ENCODE measurements at regions not wholly inside any gene's neighbourhood (a gene's known extent, or its start where the extent isn't known, plus 50 kb on each side); places are given as distances from the start of the nearest gene placed in this dataset.

- Histone ChIP-seq H3K27me3 (ENCODE audit: insufficient read depth) (no peaks in the 10 kb centered on the region), H3K4me2 (no peak overlapping the region), H3K4me3 (no peak overlapping the region), H3K9me2 (ENCODE audit: insufficient read depth) (0 out of 2 replicates have a peak, but pooled peaks cover 4% of the 10 kb centered on the region), H4K20me1 (replicated peaks; ENCODE audit: insufficient read depth) (no peaks in the 10 kb centered on the region), H3K36me3 (ENCODE audit: insufficient read depth) (no peaks in the 10 kb centered on the region), H2AFZ (no peak overlapping the region), H3K27ac (ENCODE audit: low read depth) (no peak overlapping the region), H3K4me1 (ENCODE audit: insufficient read depth) (peaks cover 16% of the 10 kb centered on the region; the same call in 1 of the 2 replicates), H3K79me2 (replicated peaks; ENCODE audit: insufficient read depth) (no peaks in the 10 kb centered on the region), H3F3A (replicated peaks; ENCODE audit: low read depth) (no peaks in the 10 kb centered on the region)
- ATAC-seq (no peak), DNase-seq (ENCODE audit: low spot score) (no peak)
- Mint-ChIP-seq H3K27ac (no peak overlapping the region), H3K9me3 (no peaks in the 10 kb centered on the region), H3K4me1 (peaks cover 42% of the 10 kb centered on the region), H3K27me3 (ENCODE audit: insufficient read depth, low read depth, poor library complexity) (peaks cover 8% of the 10 kb centered on the region), H3K36me3 (ENCODE audit: low read depth) (no peaks in the 10 kb centered on the region), H3K4me3 (no peak overlapping the region)
- TF ChIP-seq NANOG (IDR thresholded peaks at IDR 0.05; ENCODE audit: borderline replicate concordance) (no peak), JUNB (IDR thresholded peaks at IDR 0.05; ENCODE audit: unreplicated experiment) (no peak), CREB1 (CRISPR knock-in tag; IDR thresholded peaks at IDR 0.05; ENCODE audit: low read depth) (no peak), EZH2 (IDR thresholded peaks at IDR 0.05; ENCODE audit: low read depth, unreplicated experiment) (no peak), EZH2phosphoT487 (IDR thresholded peaks at IDR 0.05; ENCODE audit: unreplicated experiment) (no peak), POLR2AphosphoS5 (IDR thresholded peaks at IDR 0.05; ENCODE audit: low read depth) (no peak), CTCF (conservative IDR thresholded peaks at IDR 0.05; ENCODE audit: low read depth in 2 of 2) (no peak), ZNF114 (CRISPR knock-in tag; IDR thresholded peaks at IDR 0.05) (no peak), ETS1 (IDR thresholded peaks at IDR 0.05) (no peak), ZNF331 (CRISPR knock-in tag; IDR thresholded peaks at IDR 0.05; ENCODE audit: low read depth) (no peak), STAT1 (IDR thresholded peaks at IDR 0.05; ENCODE audit: unreplicated experiment) (no peak)
- TF ChIP-seq, protein P1, sequence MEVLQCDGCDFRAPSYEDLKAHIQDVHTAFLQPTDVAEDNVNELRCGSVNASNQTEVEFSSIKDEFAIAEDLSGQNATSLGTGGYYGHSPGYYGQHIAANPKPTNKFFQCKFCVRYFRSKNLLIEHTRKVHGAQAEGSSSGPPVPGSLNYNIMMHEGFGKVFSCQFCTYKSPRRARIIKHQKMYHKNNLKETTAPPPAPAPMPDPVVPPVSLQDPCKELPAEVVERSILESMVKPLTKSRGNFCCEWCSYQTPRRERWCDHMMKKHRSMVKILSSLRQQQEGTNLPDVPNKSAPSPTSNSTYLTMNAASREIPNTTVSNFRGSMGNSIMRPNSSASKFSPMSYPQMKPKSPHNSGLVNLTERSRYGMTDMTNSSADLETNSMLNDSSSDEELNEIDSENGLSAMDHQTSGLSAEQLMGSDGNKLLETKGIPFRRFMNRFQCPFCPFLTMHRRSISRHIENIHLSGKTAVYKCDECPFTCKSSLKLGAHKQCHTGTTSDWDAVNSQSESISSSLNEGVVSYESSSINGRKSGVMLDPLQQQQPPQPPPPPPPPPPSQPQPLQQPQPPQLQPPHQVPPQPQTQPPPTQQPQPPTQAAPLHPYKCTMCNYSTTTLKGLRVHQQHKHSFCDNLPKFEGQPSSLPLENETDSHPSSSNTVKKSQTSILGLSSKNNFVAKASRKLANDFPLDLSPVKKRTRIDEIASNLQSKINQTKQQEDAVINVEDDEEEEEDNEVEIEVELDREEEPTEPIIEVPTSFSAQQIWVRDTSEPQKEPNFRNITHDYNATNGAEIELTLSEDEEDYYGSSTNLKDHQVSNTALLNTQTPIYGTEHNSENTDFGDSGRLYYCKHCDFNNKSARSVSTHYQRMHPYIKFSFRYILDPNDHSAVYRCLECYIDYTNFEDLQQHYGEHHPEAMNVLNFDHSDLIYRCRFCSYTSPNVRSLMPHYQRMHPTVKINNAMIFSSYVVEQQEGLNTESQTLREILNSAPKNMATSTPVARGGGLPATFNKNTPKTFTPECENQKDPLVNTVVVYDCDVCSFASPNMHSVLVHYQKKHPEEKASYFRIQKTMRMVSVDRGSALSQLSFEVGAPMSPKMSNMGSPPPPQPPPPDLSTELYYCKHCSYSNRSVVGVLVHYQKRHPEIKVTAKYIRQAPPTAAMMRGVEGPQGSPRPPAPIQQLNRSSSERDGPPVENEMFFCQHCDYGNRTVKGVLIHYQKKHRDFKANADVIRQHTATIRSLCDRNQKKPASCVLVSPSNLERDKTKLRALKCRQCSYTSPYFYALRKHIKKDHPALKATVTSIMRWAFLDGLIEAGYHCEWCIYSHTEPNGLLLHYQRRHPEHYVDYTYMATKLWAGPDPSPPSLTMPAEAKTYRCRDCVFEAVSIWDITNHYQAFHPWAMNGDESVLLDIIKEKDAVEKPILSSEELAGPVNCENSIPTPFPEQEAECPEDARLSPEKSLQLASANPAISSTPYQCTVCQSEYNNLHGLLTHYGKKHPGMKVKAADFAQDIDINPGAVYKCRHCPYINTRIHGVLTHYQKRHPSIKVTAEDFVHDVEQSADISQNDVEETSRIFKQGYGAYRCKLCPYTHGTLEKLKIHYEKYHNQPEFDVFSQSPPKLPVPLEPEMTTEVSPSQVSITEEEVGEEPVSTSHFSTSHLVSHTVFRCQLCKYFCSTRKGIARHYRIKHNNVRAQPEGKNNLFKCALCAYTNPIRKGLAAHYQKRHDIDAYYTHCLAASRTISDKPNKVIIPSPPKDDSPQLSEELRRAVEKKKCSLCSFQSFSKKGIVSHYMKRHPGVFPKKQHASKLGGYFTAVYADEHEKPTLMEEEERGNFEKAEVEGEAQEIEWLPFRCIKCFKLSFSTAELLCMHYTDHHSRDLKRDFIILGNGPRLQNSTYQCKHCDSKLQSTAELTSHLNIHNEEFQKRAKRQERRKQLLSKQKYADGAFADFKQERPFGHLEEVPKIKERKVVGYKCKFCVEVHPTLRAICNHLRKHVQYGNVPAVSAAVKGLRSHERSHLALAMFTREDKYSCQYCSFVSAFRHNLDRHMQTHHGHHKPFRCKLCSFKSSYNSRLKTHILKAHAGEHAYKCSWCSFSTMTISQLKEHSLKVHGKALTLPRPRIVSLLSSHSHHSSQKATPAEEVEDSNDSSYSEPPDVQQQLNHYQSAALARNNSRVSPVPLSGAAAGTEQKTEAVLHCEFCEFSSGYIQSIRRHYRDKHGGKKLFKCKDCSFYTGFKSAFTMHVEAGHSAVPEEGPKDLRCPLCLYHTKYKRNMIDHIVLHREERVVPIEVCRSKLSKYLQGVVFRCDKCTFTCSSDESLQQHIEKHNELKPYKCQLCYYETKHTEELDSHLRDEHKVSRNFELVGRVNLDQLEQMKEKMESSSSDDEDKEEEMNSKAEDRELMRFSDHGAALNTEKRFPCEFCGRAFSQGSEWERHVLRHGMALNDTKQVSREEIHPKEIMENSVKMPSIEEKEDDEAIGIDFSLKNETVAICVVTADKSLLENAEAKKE (CRISPR knock-in tag; IDR thresholded peaks at IDR 0.05), result no peak
- TF ChIP-seq, protein P2, sequence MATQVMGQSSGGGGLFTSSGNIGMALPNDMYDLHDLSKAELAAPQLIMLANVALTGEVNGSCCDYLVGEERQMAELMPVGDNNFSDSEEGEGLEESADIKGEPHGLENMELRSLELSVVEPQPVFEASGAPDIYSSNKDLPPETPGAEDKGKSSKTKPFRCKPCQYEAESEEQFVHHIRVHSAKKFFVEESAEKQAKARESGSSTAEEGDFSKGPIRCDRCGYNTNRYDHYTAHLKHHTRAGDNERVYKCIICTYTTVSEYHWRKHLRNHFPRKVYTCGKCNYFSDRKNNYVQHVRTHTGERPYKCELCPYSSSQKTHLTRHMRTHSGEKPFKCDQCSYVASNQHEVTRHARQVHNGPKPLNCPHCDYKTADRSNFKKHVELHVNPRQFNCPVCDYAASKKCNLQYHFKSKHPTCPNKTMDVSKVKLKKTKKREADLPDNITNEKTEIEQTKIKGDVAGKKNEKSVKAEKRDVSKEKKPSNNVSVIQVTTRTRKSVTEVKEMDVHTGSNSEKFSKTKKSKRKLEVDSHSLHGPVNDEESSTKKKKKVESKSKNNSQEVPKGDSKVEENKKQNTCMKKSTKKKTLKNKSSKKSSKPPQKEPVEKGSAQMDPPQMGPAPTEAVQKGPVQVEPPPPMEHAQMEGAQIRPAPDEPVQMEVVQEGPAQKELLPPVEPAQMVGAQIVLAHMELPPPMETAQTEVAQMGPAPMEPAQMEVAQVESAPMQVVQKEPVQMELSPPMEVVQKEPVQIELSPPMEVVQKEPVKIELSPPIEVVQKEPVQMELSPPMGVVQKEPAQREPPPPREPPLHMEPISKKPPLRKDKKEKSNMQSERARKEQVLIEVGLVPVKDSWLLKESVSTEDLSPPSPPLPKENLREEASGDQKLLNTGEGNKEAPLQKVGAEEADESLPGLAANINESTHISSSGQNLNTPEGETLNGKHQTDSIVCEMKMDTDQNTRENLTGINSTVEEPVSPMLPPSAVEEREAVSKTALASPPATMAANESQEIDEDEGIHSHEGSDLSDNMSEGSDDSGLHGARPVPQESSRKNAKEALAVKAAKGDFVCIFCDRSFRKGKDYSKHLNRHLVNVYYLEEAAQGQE (IDR thresholded peaks at IDR 0.05; ENCODE audit: unreplicated experiment), result no peak
Measured at GRCh38 chr1:37244083-37244480, 209.8 kb upstream of the GRIK3 start.
